Astrocyte of the spinal cord (primary cell): ENCODE measurements at regions not wholly inside any gene's neighbourhood (a gene's known extent, or its start where the extent isn't known, plus 50 kb on each side); places are given as distances from the start of the nearest gene placed in this dataset.

Experiments used
- DNase-seq: peaks from one replicate; pipeline ENCODE4 v3.0.0; 2011; ENCODE audit warnings: low read depth, low spot score
- H3K4me3 ChIP-seq: 2 replicates; pipeline ENCODE4 v1.5.1; 2011; ENCODE audit warnings: low read depth, mild to moderate bottlenecking, low read length, moderate library complexity
- CTCF ChIP-seq: IDR thresholded peaks from 2 replicates; pipeline ENCODE4 v1.5.1; 2012; ENCODE audit warnings: low read depth, mild to moderate bottlenecking, low read length, inconsistent platforms
- in situ Hi-C: cut with HindIII; loops from 2 replicates; pipeline ENCODE4 v1.10.0; 2017; ENCODE audit warnings: low sequenced_read_pairs

- H3K4me3 ChIP-seq = no peak overlapping the region
- no peak for TF ChIP-seq CTCF
- in situ Hi-C loops = no loop called here
- no peak for DNase-seq
Measured at GRCh38 chr10:133021963-133022775, 65.6 kb upstream of the ADGRA1 start.

- no peak for DNase-seq
- in situ Hi-C loops = no loop called here
- H3K4me3 ChIP-seq = no peak overlapping the region
- no peak for TF ChIP-seq CTCF
Measured at GRCh38 chr10:133021116-133021962, 66.4 kb upstream of the ADGRA1 start.

- DNase-seq = no peak
- no peak overlapping the region for H3K4me3 ChIP-seq
- no peak for TF ChIP-seq CTCF
- in situ Hi-C loops = no loop called here
Measured at GRCh38 chr10:133020193-133020817, 67.4 kb upstream of the ADGRA1 start.

GRCh38 chr10:133019651-133020050 is 68.1 kb upstream of the ADGRA1 start:
- TF ChIP-seq CTCF = no peak
- no peak for DNase-seq
- in situ Hi-C loops = no loop called here
- H3K4me3 ChIP-seq = no peak overlapping the region

- in situ Hi-C loops = no loop called here
- H3K4me3 ChIP-seq = no peak overlapping the region
- TF ChIP-seq CTCF = no peak
- DNase-seq = no peak
Measured at GRCh38 chr10:133019191-133019590, 68.5 kb upstream of the ADGRA1 start.

- no peak overlapping the region for H3K4me3 ChIP-seq
- no peak for TF ChIP-seq CTCF
- DNase-seq = no peak
- in situ Hi-C loops = no loop called here
Measured at GRCh38 chr10:133018491-133018890, 69.2 kb upstream of the ADGRA1 start.
